Neural progenitor cell (in vitro differentiated cells): ENCODE measurements at regions not wholly inside any gene's neighbourhood (a gene's known extent, or its start where the extent isn't known, plus 50 kb on each side); places are given as distances from the start of the nearest gene placed in this dataset. TPM values are rescaled to one million over a fixed set of nuclear protein-coding genes. Genes with fewer than 3 reads are reported as not detected.

Experiments
- DNase-seq: peaks from one replicate; pipeline ENCODE4 v3.0.0-alpha.2; 2016; ENCODE audit warnings: low spot score
- H2AFZ ChIP-seq: fragments of 200-600 bp; sonication (generic); replicated peaks from 2 replicates; pipeline ENCODE4 v1.6.1; 2016; ENCODE audit warnings: antibody characterized with exemption
- H3F3A ChIP-seq: fragments of 200-600 bp; sonication (generic); 2 replicates; pipeline ENCODE4 v1.6.1; 2016; ENCODE audit warnings: antibody characterized with exemption, low read depth
- H3K27ac ChIP-seq: fragments of 200-600 bp; sonication (generic); 2 replicates; pipeline ENCODE4 v1.5.1; 2016; ENCODE audit warnings: mild to moderate bottlenecking
- H3K27me3 ChIP-seq: fragments of 200-600 bp; sonication (generic); 2 replicates; pipeline ENCODE4 v1.6.1; 2016; ENCODE audit warnings: mild to moderate bottlenecking, moderate library complexity
- H3K36me3 ChIP-seq: fragments of 200-600 bp; sonication (generic); 2 replicates; pipeline ENCODE4 v1.5.1; 2016
- H3K4me1 ChIP-seq: fragments of 200-600 bp; sonication (generic); 2 replicates; pipeline ENCODE4 v1.6.1; 2016; ENCODE audit warnings: mixed run types
- H3K4me2 ChIP-seq: fragments of 200-600 bp; sonication (generic); 2 replicates; pipeline ENCODE4 v1.6.1; 2016
- H3K4me3 ChIP-seq: fragments of 200-600 bp; sonication (generic); 2 replicates; pipeline ENCODE4 v1.5.1; 2016
- H3K79me2 ChIP-seq: fragments of 200-600 bp; sonication (generic); 2 replicates; pipeline ENCODE4 v1.6.1; 2016; ENCODE audit warnings: low read depth
- H3K9ac ChIP-seq: fragments of 200-600 bp; sonication (generic); 2 replicates; pipeline ENCODE4 v1.6.1; 2016
- H3K9me3 ChIP-seq: fragments of 200-600 bp; sonication (generic); 2 replicates; pipeline ENCODE4 v1.5.1; 2016; ENCODE audit warnings: low read depth
- H4K20me1 ChIP-seq: fragments of 200-600 bp; sonication (generic); 2 replicates; pipeline ENCODE4 v1.6.1; 2016; ENCODE audit warnings: low read depth
- H3K27ac Mint-ChIP-seq: 3 replicates; pipeline ENCODE4 v1.8.0; 2021; ENCODE audit warnings: mixed read lengths
- H3K27me3 Mint-ChIP-seq: 2 replicates; pipeline ENCODE4 v1.8.0; 2022; ENCODE audit warnings: low read depth, mild to moderate bottlenecking, inconsistent platforms, moderate library complexity, mixed read lengths; ENCODE audit not compliant: insufficient read depth
- H3K36me3 Mint-ChIP-seq: 3 replicates; pipeline ENCODE4 v1.8.0; 2021; ENCODE audit warnings: mixed read lengths
- H3K4me1 Mint-ChIP-seq: 3 replicates; pipeline ENCODE4 v1.8.0; 2021; ENCODE audit warnings: mixed read lengths
- H3K4me3 Mint-ChIP-seq: 3 replicates; pipeline ENCODE4 v1.8.0; 2021; ENCODE audit warnings: mild to moderate bottlenecking, moderate library complexity, mixed read lengths
- H3K9me3 Mint-ChIP-seq: 3 replicates; pipeline ENCODE4 v1.8.0; 2020; ENCODE audit warnings: mixed read lengths
- CTCF ChIP-seq: fragments of 200-600 bp; sonication (generic); IDR thresholded peaks from 2 replicates; pipeline ENCODE4 v1.5.1; 2017; ENCODE audit warnings: antibody characterized with exemption, mild to moderate bottlenecking
- EZH2 ChIP-seq: fragments of 200-600 bp; sonication (generic); IDR thresholded peaks from 2 replicates; pipeline ENCODE4 v1.6.1; 2017; ENCODE audit warnings: antibody characterized with exemption, mild to moderate bottlenecking, moderate library complexity
- EZH2phosphoT487 ChIP-seq: fragments of 200-600 bp; sonication (generic); IDR thresholded peaks from 2 replicates; pipeline ENCODE4 v1.6.1; 2017; ENCODE audit warnings: antibody characterized with exemption
- small RNA-seq: library from RNA; depleted of rRNA; stranded (forward); fragments of <200 nt; gene quantifications from one replicate; pipeline ENCODE3, GENCODE V24; 2015

DNA sequence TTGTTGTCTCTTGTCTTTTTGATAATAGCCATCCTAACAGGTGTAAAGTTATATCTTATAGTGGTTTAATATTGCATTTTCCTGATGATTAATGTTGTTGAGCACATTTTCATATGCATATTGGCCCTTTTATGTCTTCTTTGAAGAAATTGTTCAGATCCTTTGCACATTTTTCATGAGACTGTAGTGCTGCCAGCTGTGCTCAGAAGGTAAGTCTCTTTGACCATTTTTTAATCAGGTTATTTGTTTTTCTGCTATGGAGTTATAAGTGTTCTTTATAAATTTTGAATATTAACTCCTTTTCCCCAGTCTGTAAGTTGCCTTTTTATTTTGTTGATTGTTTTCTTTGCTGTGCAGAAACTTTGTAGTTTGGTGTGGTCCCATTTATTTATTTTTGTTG is 55.8 kb upstream of the ZNF184 start:
- H3K36me3 ChIP-seq = no peaks in the 10 kb centered on the region
- no peak overlapping the region for H3K4me3 ChIP-seq
- H3K79me2 ChIP-seq = no peaks in the 10 kb centered on the region
- H3K4me1 ChIP-seq = peaks cover 15% of the 10 kb centered on the region
- H4K20me1 ChIP-seq = no peaks in the 10 kb centered on the region
- no peak overlapping the region for H3K27ac ChIP-seq
- peaks cover 11% of the 10 kb centered on the region for H3F3A ChIP-seq
- no peaks in the 10 kb centered on the region for H3K27me3 ChIP-seq
- no peak overlapping the region for H3K4me2 ChIP-seq
- Mint-ChIP-seq H3K4me3 (no peak overlapping the region), H3K27ac (no peak overlapping the region), H3K4me1 (peaks cover 13% of the 10 kb centered on the region), H3K9me3 (peaks cover 4% of the 10 kb centered on the region), H3K36me3 (no peaks in the 10 kb centered on the region), H3K27me3 (peaks cover 7% of the 10 kb centered on the region)
- no peak overlapping the region for H2AFZ ChIP-seq
- H3K9me3 ChIP-seq = peaks cover 6% of the 10 kb centered on the region
- no peak overlapping the region for H3K9ac ChIP-seq
- no peak for TF ChIP-seq EZH2phosphoT487
- no peak for TF ChIP-seq EZH2
- no peak for TF ChIP-seq CTCF
- DNase-seq = no peak

Small RNA genes lying in the stretch of these regions (small RNA-seq; reads per million reads assigned to genes)
- gene AL031229.1 (not detected), gene HIST1H4PS1 (not detected), gene RNU6-471P (not detected)
